Loucy (cell line): ENCODE measurements at regions not wholly inside any gene's neighbourhood (a gene's known extent, or its start where the extent isn't known, plus 50 kb on each side); places are given as distances from the start of the nearest gene placed in this dataset.

Experiments
- CTCF ChIP-seq: fragments of 200-600 bp; sonication (generic); conservative IDR thresholded peaks from 2 replicates; pipeline ENCODE4 v1.5.1; 2014; ENCODE audit warnings: mild to moderate bottlenecking, antibody characterized with exemption, low read length
- EZH2phosphoT487 ChIP-seq: fragments of 200-600 bp; IDR thresholded peaks from 2 replicates; pipeline ENCODE4 v1.6.1; 2018; ENCODE audit warnings: antibody characterized with exemption, mild to moderate bottlenecking, moderate library complexity, borderline replicate concordance

- TF ChIP-seq CTCF (no peak), EZH2phosphoT487 (no peak)
These were observed 488.8 kb upstream of the MKI67 start for GRCh38 chr10:128614802-128615553.
